ENCODE measurements at regions not wholly inside any gene's neighbourhood (a gene's known extent, or its start where the extent isn't known, plus 50 kb on each side); places are given as distances from the start of the nearest gene placed in this dataset.

GRCh38 chr12:19018302-19018970 lies 111.1 kb upstream of the PLEKHA5 start:
- DNase-seq (ENCODE audit: low spot score) = no peak

GRCh38 chr12:19021240-19021639 lies 108.3 kb upstream of the PLEKHA5 start:
- DNase-seq (ENCODE audit: low spot score) = no peak

GRCh38 chr12:19021646-19022045 lies 107.9 kb upstream of the PLEKHA5 start:
- no peak for DNase-seq (ENCODE audit: low spot score)

DNA sequence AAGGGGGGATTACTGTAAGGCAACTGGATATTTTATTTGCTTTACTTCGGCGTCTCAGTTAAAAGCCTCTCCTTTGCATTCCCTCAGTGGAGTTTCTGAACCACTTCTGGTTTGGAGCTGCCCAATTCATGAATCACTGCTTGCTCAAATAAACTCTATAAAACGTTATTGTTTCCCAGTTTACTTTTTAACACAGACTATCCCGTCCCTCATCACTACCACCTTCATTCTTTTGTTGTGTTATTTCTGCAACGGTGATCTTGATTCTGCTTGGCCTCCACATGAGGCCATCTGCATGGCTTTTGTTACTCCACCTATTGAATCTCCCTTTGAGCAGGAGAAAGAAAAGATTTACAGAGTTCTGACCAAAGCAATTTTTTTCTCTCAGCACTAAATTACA lies 104.0 kb upstream of the PLEKHA5 start:
- no peak for DNase-seq (ENCODE audit: low spot score)

DNA sequence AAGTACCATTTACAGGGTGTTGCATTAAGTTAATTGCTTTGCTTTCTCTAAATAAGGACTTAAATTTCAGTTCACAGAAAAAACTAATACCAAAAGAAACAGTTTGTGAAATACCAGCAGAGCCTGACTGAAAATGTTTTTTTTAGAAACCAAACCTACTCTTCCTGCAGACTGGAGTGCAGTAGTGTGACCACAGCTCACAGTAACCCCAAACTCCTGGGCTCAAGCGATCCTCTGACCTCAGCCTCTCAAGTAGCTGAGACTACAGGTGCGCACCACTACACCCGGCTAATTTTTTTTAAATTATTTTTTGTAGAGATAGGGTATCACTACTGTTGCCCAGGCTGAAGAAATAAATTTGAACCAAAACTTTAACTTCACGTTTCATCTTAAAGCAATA lies 103.5 kb upstream of the PLEKHA5 start:
- DNase-seq (ENCODE audit: low spot score) = no peak

DNA sequence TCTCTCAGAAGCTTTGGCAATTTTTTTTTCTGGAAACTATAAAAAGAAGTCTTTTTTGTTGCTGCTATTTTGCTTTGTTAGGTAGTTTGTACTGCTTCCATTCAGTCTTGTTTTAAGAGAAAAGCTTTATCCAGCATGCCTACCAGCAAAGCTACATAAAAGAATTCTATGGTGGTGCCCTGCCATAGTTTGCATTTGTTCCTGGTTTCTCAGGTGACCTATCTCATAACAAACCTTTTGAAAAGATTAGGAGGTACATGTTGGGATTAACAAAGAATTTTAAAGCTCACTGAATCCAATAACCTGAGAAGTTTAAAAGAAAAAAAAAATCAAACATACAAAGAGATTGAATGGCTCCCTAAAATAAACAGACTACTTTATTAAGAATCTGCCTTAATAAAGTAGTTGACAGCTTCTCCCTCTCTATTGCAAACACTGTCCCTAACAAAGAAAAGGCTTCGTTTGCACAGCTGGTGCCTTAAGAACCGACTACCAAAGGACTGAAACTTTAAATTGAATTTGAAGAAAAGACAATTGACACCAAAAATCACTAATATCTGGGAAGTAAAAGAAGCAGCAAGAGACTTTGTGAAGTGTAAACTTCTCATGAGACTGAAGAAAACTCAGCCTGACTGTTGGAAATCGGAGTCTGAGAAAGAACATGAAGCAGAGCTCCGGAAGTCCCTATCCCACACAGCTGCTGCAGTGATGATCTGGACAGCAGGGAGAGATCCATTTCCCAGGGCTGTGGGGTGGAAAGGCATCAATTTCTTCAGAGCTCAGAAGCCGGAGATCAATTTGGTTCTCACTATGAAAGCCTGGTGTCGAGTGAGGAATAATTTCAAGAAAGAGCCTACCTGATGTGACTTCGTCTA lies 102.7 kb upstream of the PLEKHA5 start:
- DNase-seq (ENCODE audit: low spot score) = no peak

GRCh38 chr12:19030180-19030579 lies 99.4 kb upstream of the PLEKHA5 start:
- DNase-seq (ENCODE audit: low spot score) = no peak

- DNase-seq (ENCODE audit: low spot score) = no peak
These were observed 98.9 kb upstream of the PLEKHA5 start for GRCh38 chr12:19030603-19031002.

DNA sequence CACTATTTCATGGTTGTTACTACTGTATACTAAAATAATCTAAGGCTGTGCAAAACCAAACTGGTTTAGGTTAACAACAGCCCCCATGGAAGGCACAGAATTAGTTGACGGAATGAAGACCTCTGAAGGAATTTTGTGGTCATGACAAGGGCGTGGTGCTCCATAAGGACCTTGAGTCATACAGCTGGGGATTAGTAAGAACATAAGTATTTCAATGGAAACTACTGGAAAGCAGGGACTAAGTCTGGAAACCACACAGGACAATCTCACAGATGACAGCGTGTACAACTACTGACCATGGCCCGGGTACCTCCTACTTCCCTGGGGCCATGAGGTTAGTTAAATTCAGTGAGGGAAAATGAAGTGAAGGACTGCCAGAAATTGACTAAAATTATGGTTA lies 98.5 kb upstream of the PLEKHA5 start:
- DNase-seq (ENCODE audit: low spot score) = no peak

- no peak for DNase-seq (ENCODE audit: low spot score)
These were observed 96.7 kb upstream of the PLEKHA5 start for GRCh38 chr12:19032826-19033225.

- DNase-seq (ENCODE audit: low spot score) = no peak
These were observed 96.3 kb upstream of the PLEKHA5 start for GRCh38 chr12:19033244-19033643.

DNA sequence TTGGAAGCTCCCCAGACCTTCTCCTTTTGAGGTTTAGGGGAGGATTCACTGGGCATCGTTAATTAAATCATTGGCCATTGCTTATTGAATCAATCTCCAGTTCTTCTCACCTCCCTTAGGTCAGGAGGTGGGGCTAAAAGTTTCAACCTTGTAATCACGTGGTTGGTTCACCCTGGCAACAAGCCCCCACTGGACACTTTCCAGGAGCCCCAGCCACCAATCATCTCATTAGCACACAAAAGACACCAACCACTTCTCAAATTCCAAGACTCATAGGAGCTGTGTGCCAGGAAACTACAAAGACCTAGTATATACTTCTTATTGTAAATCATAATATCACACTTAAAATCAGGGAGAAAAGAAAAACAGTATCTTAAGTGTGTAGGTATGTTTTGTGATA lies 94.6 kb upstream of the PLEKHA5 start:
- DNase-seq (ENCODE audit: low spot score) = no peak

GRCh38 chr12:19035536-19035935 lies 94.0 kb upstream of the PLEKHA5 start:
- no peak for DNase-seq (ENCODE audit: low spot score)

DNA sequence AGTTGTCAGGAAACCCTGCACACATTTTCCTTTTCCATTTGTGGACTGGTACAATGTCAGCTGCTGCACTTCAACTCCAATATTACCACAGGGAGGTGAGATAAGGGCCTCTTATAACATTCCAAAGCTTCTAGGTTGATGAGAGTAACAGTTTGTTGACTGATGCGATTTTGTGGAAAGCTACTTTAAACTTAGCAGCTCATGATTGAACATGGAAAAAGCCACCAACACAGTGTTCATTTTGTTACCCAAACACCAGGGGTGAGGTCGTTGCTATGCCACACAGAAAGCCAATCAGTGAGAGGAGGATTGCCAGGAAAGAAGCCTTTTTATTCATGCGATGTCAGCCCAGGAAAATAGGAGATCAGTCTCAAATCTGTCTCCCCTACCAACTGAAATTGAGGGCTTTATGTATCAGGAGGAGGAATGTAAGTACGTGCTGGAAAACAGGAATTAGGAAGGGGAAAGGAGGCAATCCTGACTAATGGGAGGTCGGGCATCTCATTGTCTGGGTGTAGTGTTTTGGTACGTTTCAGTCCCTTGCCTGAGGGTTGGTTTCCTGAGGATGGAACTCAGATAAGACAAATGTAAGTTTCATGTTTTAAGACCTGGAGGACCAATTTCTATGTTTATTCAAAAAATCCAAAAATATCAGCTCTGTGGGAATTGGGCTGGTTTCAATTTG lies 92.7 kb upstream of the PLEKHA5 start:
- DNase-seq (ENCODE audit: low spot score) = no peak

DNA sequence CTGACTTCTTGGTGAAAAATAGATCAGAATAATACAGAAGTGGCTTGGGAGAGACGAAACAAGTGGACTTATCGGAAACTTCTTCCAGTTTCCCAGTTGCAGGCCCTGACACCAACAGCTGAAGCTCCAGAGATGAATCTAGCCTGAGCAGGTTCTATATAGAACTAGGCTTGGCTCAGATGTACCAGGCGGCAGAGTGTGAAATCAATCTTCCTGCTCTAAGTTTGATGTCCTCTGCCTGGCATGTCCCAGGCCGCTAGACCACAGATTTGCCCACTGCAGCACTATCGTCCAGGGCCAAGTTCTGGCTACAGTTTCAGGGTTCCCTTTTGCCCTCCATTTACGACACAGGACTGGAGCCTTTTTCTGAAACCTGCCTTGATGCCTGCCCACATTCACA lies 91.3 kb upstream of the PLEKHA5 start:
- DNase-seq (ENCODE audit: low spot score) = no peak

- no peak for DNase-seq (ENCODE audit: low spot score)
These were observed 90.0 kb upstream of the PLEKHA5 start for GRCh38 chr12:19039515-19039914.

- DNase-seq (ENCODE audit: low spot score) = no peak
These were observed 87.3 kb upstream of the PLEKHA5 start for GRCh38 chr12:19042221-19042620.

DNA sequence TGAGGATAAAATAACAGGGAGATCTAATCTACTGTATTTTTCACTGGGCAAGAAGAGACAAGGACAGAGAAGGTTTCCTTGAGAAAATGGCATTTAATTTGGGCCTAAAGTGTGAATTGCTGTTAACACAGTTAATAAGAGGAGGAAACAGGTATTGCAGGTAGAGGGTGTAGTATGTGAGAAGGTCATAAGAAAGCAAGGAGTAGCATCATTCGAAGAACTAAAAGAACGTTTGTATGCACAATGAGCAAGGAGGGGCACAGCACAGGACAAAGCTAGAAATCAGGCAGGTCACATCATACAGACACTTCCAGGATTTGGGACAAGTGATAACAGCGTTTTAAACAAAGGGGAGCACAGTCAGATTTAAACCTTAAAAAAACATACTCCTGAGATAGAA lies 85.1 kb upstream of the PLEKHA5 start:
- no peak for DNase-seq (ENCODE audit: low spot score)

GRCh38 chr12:19044891-19045290 lies 84.6 kb upstream of the PLEKHA5 start:
- no peak for DNase-seq (ENCODE audit: low spot score)

DNA sequence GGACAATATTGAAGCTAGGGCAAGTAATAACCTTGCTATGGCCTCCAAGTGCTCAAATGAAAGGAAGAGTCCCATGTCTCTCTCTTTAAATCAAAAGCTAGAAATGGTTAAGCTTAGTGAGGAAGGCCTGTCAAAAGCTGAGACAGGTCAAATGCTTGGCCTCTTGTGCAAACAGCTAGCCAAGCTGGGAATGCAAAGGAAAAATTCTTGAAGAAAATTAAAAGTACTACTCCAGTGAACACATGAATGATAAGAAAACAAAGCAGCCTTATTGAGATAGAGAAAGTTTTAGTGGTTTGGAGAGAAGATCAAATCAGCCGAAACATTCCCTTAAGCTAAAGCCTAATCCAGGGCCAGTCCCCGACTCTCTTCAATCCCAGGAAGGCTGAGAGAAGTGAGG lies 84.1 kb upstream of the PLEKHA5 start:
- no peak for DNase-seq (ENCODE audit: low spot score)

DNA sequence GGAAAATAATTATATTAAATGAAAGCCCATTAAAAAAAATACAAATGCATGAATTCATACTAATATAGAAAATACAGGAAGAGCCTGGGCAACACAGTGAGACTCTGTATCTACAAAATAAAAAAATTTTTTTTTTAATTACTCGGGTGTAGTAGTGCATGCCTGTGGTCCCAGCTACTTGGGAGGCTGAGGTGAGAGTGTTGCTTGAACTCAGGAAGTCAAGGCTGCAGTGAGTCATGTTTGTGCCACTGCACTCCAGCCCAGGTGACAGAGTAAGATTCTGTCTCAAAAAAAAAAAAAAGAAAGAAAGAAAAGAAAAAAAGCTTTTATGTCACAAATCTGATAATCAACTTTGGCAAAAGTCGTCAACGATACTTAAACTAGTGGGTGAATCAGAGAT lies 80.6 kb upstream of the PLEKHA5 start:
- no peak for DNase-seq (ENCODE audit: low spot score)

DNA sequence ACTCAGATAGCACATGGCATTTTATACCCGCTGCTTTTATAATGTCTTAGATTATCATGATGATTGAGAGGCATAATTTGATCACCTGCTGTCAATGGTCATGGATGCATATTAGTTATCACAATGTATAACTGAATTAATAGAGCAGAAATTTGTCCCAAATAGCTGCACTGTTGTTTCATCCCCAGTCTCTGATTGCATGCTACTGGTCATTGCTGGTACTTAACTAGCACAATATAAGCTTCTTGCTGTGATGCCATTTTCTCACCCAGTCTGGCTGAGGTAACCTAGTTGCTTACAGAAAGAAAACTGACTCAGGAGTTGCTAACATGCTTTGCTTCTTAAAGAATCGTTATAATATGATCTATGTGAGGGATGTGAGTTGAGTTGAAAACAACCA lies 76.8 kb upstream of the PLEKHA5 start:
- DNase-seq (ENCODE audit: low spot score) = no peak

GRCh38 chr12:19053218-19053617 lies 76.3 kb upstream of the PLEKHA5 start:
- DNase-seq (ENCODE audit: low spot score) = no peak
